ENCODE measurements at regions not wholly inside any gene's neighbourhood (a gene's known extent, or its start where the extent isn't known, plus 50 kb on each side); places are given as distances from the start of the nearest gene placed in this dataset.

GRCh38 chr5:128615578-128615977, 77.5 kb upstream of the FBN2 start:
- no peak for TF ChIP-seq EZH2 (IDR thresholded peaks at IDR 0.05; ENCODE audit: low read length)
- TF ChIP-seq, protein P1, sequence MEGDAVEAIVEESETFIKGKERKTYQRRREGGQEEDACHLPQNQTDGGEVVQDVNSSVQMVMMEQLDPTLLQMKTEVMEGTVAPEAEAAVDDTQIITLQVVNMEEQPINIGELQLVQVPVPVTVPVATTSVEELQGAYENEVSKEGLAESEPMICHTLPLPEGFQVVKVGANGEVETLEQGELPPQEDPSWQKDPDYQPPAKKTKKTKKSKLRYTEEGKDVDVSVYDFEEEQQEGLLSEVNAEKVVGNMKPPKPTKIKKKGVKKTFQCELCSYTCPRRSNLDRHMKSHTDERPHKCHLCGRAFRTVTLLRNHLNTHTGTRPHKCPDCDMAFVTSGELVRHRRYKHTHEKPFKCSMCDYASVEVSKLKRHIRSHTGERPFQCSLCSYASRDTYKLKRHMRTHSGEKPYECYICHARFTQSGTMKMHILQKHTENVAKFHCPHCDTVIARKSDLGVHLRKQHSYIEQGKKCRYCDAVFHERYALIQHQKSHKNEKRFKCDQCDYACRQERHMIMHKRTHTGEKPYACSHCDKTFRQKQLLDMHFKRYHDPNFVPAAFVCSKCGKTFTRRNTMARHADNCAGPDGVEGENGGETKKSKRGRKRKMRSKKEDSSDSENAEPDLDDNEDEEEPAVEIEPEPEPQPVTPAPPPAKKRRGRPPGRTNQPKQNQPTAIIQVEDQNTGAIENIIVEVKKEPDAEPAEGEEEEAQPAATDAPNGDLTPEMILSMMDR (optimal IDR thresholded peaks at IDR 0.05 in 1 of 3, IDR thresholded peaks at IDR 0.05 in 1 of 3, conservative IDR thresholded peaks at IDR 0.05 in 1 of 3; ENCODE audit: extremely low read depth in 1 of 3, insufficient read depth in 2 of 3, low read length in 3 of 3): no peak
